Raji (cell line): ENCODE measurements at regions not wholly inside any gene's neighbourhood (a gene's known extent, or its start where the extent isn't known, plus 50 kb on each side); places are given as distances from the start of the nearest gene placed in this dataset.

Source experiments
- POLR2A ChIP-seq: IDR thresholded peaks from 2 replicates; pipeline ENCODE4 v1.6.1; 2011; ENCODE audit warnings: low read depth, low read length, control low read depth; ENCODE audit not compliant: insufficient read depth

DNA sequence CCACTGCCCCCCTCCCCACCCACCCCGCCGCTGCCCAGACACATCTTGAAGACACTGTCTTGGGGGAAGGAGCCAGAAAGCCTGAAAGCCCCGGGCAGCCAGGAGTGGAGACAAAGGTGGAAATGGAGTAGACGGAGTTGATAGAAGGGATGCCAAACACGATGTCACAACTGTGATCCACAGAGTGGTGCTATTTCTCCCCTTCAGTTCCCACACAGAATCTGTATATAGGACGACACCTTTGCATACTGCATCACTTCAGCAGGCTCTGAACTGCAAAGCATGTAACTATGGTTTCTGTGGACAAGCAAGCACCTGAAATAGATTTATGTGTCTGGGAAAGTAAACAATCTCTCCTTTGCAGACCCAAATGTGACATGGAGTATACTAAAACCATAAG, 56.4 kb upstream of the F13A1 start:
- TF ChIP-seq POLR2A = no peak

- no peak for TF ChIP-seq POLR2A
Measured at GRCh38 chr6:6377621-6378020, 57.2 kb upstream of the F13A1 start.

DNA sequence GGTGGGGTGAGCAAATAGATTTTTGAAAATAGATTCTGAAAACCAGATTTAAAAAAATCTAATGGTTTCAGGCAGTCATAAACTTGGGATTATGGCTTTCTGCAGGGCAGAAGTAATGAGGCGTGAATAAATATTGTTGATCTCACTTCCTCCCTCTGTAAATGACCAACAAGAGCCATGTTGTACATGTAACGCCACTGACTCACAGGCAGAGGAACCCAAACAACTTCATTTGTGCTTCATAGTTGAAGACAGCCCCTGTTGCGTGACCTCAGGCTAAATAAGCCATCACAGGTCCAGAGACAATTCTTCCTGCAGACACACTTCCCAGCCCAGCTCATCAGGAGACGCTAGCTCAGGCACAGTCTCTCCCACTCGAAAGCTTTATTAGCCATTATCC, 59.1 kb upstream of the F13A1 start:
- TF ChIP-seq POLR2A = no peak

- no peak for TF ChIP-seq POLR2A
Measured at GRCh38 chr6:6384520-6384919, 64.1 kb upstream of the F13A1 start.

DNA sequence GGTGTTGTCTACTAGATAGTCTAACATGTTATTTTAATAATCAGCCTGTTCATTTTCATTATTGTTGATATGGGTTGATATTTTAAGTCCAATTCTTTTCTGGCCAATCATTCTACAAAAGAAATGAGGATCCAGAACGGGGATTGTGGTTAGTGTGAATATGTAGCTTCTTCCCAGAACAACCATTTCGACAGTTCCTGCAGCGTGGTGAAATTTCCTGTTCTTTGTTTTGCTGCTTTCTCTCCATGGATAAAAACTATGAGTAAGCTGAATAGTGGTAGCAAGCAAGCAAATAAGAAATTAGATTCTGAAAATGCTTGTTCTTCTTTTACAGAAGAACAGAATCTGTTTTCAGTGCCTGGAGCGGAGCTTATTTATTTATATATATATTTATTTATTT, 65.5 kb upstream of the F13A1 start:
- no peak for TF ChIP-seq POLR2A

DNA sequence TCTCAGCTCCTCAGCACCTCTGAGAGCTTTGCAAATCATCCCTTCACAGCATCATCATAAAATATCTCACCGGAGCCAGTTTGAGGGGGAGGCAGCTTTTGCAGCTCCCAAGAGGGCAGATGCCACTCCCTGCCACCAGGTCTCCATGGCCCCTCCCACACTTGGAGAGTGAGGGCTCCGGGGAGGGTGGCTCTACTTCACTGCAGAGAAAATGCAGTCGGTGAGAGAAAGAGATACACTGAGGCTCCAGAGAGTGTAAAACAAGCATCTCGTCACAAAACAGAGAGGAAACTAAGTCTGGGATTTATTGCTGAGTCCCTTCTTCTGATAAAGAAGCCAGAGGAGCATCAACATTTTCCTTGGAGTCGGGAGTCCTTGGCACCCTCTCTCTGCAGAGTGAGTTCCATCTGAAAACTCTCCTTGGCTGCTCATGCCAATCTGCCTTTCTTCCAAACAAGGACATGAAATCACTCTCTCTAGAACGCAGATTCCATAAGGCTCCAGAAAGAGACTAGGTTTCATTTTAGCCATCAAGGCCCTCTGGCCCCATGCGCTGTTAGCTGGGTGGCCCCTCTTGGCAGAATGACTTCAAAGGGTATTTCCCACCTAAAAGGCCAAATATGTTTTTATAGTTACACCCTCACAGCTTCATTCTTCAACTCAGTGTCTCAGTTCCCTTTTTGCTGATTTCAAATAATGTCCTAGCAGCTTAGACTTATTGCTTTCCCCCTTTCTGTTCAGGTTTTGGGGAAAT, 70.6 kb upstream of the F13A1 start:
- no peak for TF ChIP-seq POLR2A

GRCh38 chr6:6392214-6393068, 72.0 kb upstream of the F13A1 start:
- peak; percentile 43; the same call in 1 of the 2 replicates for TF ChIP-seq POLR2A

- TF ChIP-seq POLR2A = no peak
Measured at GRCh38 chr6:6393069-6393529, 72.6 kb upstream of the F13A1 start.

- no peak for TF ChIP-seq POLR2A
Measured at GRCh38 chr6:6395581-6396197, 75.2 kb upstream of the F13A1 start.

- no peak for TF ChIP-seq POLR2A
Measured at GRCh38 chr6:6397842-6398241, 77.4 kb upstream of the F13A1 start.

GRCh38 chr6:6399568-6399967, 79.1 kb upstream of the F13A1 start:
- TF ChIP-seq POLR2A = no peak

DNA sequence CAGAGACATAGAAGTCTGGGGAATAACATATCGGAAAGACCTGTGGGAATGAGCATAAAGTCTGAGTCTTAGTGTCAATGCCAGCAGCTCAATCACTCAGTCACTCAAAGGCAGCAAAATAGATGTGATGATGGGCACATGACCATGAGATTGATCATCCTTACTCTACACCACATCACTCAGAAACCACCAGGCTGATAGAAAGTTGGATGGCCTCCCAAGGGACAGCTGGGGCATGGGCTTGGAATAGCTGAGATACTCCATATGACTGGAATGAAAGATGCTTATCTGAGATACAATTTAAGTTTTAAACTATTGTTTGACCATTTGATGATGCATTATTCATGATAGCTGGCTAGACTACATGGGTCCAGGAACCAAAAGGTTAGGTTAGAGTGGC, 80.9 kb upstream of the F13A1 start:
- no peak for TF ChIP-seq POLR2A

- TF ChIP-seq POLR2A = no peak
Measured at GRCh38 chr6:6402006-6402405, 81.5 kb upstream of the F13A1 start.

- TF ChIP-seq POLR2A = no peak
Measured at GRCh38 chr6:6402591-6402990, 82.1 kb upstream of the F13A1 start.

DNA sequence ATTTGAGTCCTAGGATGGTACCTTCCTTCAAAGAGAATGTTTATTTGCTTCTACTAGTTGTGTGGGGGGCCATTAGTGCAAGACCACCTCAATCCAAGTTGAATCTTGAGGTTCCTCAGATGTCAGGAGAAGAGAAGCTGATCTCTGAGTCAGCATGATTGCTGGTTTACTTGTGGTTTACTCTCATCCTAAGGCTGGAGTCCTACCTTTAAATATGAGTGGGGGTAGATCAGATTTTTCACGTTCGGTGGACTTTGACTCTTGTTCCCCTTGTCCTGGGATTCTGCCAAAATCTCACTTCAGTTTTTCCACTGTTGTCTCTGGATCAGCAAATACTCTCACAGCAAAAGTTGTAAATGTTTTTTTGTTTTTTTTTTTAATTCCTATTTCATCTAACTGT, 84.6 kb upstream of the F13A1 start:
- no peak for TF ChIP-seq POLR2A

DNA sequence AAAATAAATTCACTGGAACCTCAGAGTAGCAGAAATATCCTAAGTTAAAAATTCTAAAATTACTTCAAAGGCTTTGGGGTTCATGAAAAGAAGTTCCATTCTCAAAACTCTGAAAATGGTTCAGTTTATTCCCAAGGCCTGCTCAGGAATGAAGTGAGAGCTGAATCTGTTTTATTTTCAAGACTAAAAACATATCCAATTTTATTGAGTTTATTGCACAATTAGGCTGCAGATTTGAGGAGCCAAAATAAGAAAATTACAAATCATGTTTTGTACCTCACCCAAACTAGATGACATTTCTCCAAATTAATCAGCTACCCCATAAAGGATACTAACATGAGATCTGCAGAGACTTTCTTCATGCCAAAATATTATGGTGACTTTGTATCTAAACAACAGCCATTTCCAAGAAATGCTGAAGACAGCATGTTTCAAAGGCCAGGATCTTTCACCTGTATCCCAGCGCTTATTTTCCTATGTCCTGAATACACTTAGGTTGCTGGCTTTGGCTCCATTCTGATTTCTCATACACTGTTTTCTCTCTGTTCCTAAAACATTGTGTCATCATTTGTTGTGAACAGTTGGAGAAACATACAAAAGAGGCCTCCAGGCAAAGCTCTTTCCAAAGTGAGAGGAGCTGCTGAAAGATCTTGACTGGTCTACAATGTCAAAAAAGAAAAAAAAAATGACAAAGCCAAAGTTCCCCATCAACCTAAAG, 85.7 kb upstream of the F13A1 start:
- TF ChIP-seq POLR2A = no peak

DNA sequence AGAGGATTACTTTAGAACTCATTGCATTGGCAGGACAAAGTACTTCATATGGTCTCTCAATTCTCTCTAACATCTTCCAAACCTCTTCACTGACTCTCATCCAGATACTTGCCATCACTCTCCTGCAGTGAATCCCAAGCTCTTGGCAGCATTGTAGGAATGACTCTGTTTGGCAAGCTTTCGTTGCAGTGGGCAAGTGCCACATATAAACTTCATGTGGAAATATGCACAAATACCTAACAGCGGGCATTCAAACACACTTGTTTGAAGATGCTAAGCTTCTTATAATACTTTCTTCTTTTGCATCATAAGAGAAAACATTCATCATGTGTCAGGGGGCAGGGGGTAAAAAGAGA, 86.2 kb upstream of the F13A1 start:
- TF ChIP-seq POLR2A = no peak
